HUES48 (cell line): ENCODE measurements at regions not wholly inside any gene's neighbourhood (a gene's known extent, or its start where the extent isn't known, plus 50 kb on each side); places are given as distances from the start of the nearest gene placed in this dataset.
"Not testable (repeated sequence)": the region's sequence is repeated elsewhere in the genome, so short reads cannot be mapped to it uniquely, and the experiment has no call there.

Experiments
- H3K27ac ChIP-seq: one replicate; pipeline ENCODE4 v1.7.0; 2013; ENCODE audit warnings: low read depth, low read length, inconsistent platforms
- H3K27me3 ChIP-seq: 2 replicates; pipeline ENCODE4 v1.6.1; 2013; ENCODE audit warnings: mild to moderate bottlenecking, low read length; ENCODE audit not compliant: control insufficient read depth, insufficient read depth
- H3K36me3 ChIP-seq: 2 replicates; pipeline ENCODE4 v1.6.1; 2013; ENCODE audit warnings: low read length; ENCODE audit not compliant: control insufficient read depth, insufficient read depth
- H3K4me1 ChIP-seq: 2 replicates; pipeline ENCODE4 v1.6.1; 2013; ENCODE audit warnings: mild to moderate bottlenecking, low read length; ENCODE audit not compliant: control insufficient read depth, insufficient read depth
- H3K4me3 ChIP-seq: 2 replicates; pipeline ENCODE4 v1.5.1; 2013; ENCODE audit warnings: mild to moderate bottlenecking, low read depth, low read length
- H3K9ac ChIP-seq: 2 replicates; pipeline ENCODE4 v1.6.1; 2013; ENCODE audit warnings: mild to moderate bottlenecking, low read depth, low read length, moderate library complexity
- H3K9me3 ChIP-seq: 2 replicates; pipeline ENCODE4 v1.6.1; 2013; ENCODE audit warnings: low read length; ENCODE audit not compliant: control insufficient read depth, insufficient read depth

- Histone ChIP-seq H3K36me3 (no peaks in the 10 kb centered on the region), H3K9ac (no peak overlapping the region)
Observed at GRCh38 chr5:152456815-152457443, 51.9 kb upstream of the NMUR2 start.

GRCh38 chr5:152462021-152462721 lies 57.1 kb upstream of the NMUR2 start:
- no peak overlapping the region for H3K27ac ChIP-seq
- H3K4me3 ChIP-seq, result no peak overlapping the region
- H3K4me1 ChIP-seq, result no peaks in the 10 kb centered on the region

More at GRCh38 chr5:152456815-152457443, 51.9 kb upstream of the NMUR2 start:
- Histone ChIP-seq H3K27ac (no peak overlapping the region), H3K4me3 (no peak overlapping the region), H3K9me3 (no peaks in the 10 kb centered on the region), H3K4me1 (no peaks in the 10 kb centered on the region), H3K27me3 (no peaks in the 10 kb centered on the region)

GRCh38 chr5:152464048-152464447 lies 59.0 kb upstream of the NMUR2 start:
- no peaks in the 10 kb centered on the region for H3K4me1 ChIP-seq
- H3K27ac ChIP-seq, result no peak overlapping the region
- H3K9me3 ChIP-seq, result no peaks in the 10 kb centered on the region
- H3K9ac ChIP-seq, result no peak overlapping the region
- H3K36me3 ChIP-seq, result no peaks in the 10 kb centered on the region
- H3K4me3 ChIP-seq, result no peak overlapping the region
- H3K27me3 ChIP-seq, result no peaks in the 10 kb centered on the region

More at GRCh38 chr5:152462021-152462721, 57.1 kb upstream of the NMUR2 start:
- Histone ChIP-seq H3K27me3 (no peaks in the 10 kb centered on the region), H3K36me3 (no peaks in the 10 kb centered on the region), H3K9ac (no peak overlapping the region), H3K9me3 (no peaks in the 10 kb centered on the region)

GRCh38 chr5:152465140-152465539 lies 60.1 kb upstream of the NMUR2 start:
- no peak overlapping the region for H3K9ac ChIP-seq
- no peaks in the 10 kb centered on the region for H3K27me3 ChIP-seq
- H3K4me3 ChIP-seq, result no peak overlapping the region
- H3K9me3 ChIP-seq, result no peaks in the 10 kb centered on the region
- no peaks in the 10 kb centered on the region for H3K36me3 ChIP-seq
- H3K27ac ChIP-seq, result no peak overlapping the region
- no peaks in the 10 kb centered on the region for H3K4me1 ChIP-seq

- Histone ChIP-seq H3K9ac (no peak overlapping the region), H3K4me1 (no peaks in the 10 kb centered on the region), H3K4me3 (no peak overlapping the region), H3K27ac (no peak overlapping the region), H3K9me3 (no peaks in the 10 kb centered on the region), H3K36me3 (no peaks in the 10 kb centered on the region), H3K27me3 (no peaks in the 10 kb centered on the region)
Observed at GRCh38 chr5:152466085-152466745, 61.1 kb upstream of the NMUR2 start.

GRCh38 chr5:152470167-152470566 lies 65.1 kb upstream of the NMUR2 start:
- H3K4me3 ChIP-seq, result no peak overlapping the region
- no peaks in the 10 kb centered on the region for H3K9me3 ChIP-seq
- H3K9ac ChIP-seq, result no peak overlapping the region
- no peaks in the 10 kb centered on the region for H3K36me3 ChIP-seq
- no peaks in the 10 kb centered on the region for H3K27me3 ChIP-seq
- H3K27ac ChIP-seq, result no peak overlapping the region
- H3K4me1 ChIP-seq, result 0 out of 2 replicates have a peak, but pooled peaks cover 6% of the 10 kb centered on the region

- H3K9me3 ChIP-seq, result no peaks in the 10 kb centered on the region
- no peak overlapping the region for H3K27ac ChIP-seq
- no peak overlapping the region for H3K9ac ChIP-seq
- no peaks in the 10 kb centered on the region for H3K27me3 ChIP-seq
- no peak overlapping the region for H3K4me3 ChIP-seq
- no peaks in the 10 kb centered on the region for H3K36me3 ChIP-seq
- 0 out of 2 replicates have a peak, but pooled peaks cover 6% of the 10 kb centered on the region for H3K4me1 ChIP-seq
Observed at GRCh38 chr5:152472083-152472482, 67.0 kb upstream of the NMUR2 start.

- H3K27me3 ChIP-seq, result no peaks in the 10 kb centered on the region
- H3K9me3 ChIP-seq, result no peaks in the 10 kb centered on the region
- H3K36me3 ChIP-seq, result no peaks in the 10 kb centered on the region
- no peak overlapping the region for H3K27ac ChIP-seq
- no peak overlapping the region for H3K4me3 ChIP-seq
- no peak overlapping the region for H3K9ac ChIP-seq
- H3K4me1 ChIP-seq, result 0 out of 2 replicates have a peak, but pooled peaks cover 6% of the 10 kb centered on the region
Observed at GRCh38 chr5:152474961-152475360, 69.9 kb upstream of the NMUR2 start.

GRCh38 chr5:152477536-152477935 lies 72.5 kb upstream of the NMUR2 start:
- no peak overlapping the region for H3K4me3 ChIP-seq
- H3K9me3 ChIP-seq, result peaks cover 8% of the 10 kb centered on the region; the same call in 1 of the 2 replicates
- H3K27ac ChIP-seq, result no peak overlapping the region
- 0 out of 2 replicates have a peak, but pooled peaks cover 6% of the 10 kb centered on the region for H3K4me1 ChIP-seq
- H3K9ac ChIP-seq, result no peak overlapping the region
- H3K27me3 ChIP-seq, result no peaks in the 10 kb centered on the region
- H3K36me3 ChIP-seq, result no peaks in the 10 kb centered on the region

GRCh38 chr5:152479866-152480265 lies 74.8 kb upstream of the NMUR2 start:
- H3K9ac ChIP-seq, H3K4me1 ChIP-seq, H3K9me3 ChIP-seq, H3K27ac ChIP-seq, H3K36me3 ChIP-seq, H3K27me3 ChIP-seq, H3K4me3 ChIP-seq: not testable (repeated sequence)

GRCh38 chr5:152480677-152481076 lies 75.6 kb upstream of the NMUR2 start:
- H3K9ac ChIP-seq, H3K4me3 ChIP-seq, H3K36me3 ChIP-seq, H3K4me1 ChIP-seq, H3K27ac ChIP-seq, H3K9me3 ChIP-seq, H3K27me3 ChIP-seq: not testable (repeated sequence)
